Spleen (tissue), 7 donors: ENCODE measurements at regions not wholly inside any gene's neighbourhood (a gene's known extent, or its start where the extent isn't known, plus 50 kb on each side); places are given as distances from the start of the nearest gene placed in this dataset.

ENCODE experiments used
- CTCF ChIP-seq, 11 experiments: fragments of 200-600 bp in 7 of 11; fragments of 450-650 bp in 4 of 11; sonication (generic) in 4 of 11; IDR thresholded peaks in 8 of 11; conservative IDR thresholded peaks in 3 of 11; 1 replicate in 7 of 11; 2 replicates in 4 of 11; pipeline versions ENCODE4 v1.4.0 to v1.8.0; 2016 to 2021; ENCODE audit warnings: antibody characterized with exemption in 11 of 11, inconsistent platforms in 4 of 11, mild to moderate bottlenecking in 1 of 11
- POLR2A ChIP-seq, 3 donors: fragments of 450-650 bp; IDR thresholded peaks; one replicate each; pipeline ENCODE4 v1.5.1; 2017; ENCODE audit warnings: antibody characterized with exemption in 3 of 3, mild to moderate bottlenecking in 1 of 3
- donor health status: DM: no; HTN: no; CAD: no; lungs with moderate emphysema.
- donor health status: DM: no; HTN: no; CAD: no.
- donor health status: DM: no; HTN: no; CAD: no.

- no peak for TF ChIP-seq CTCF (IDR thresholded peaks at IDR 0.05 in 8 of 11, conservative IDR thresholded peaks at IDR 0.05 in 3 of 11)
- TF ChIP-seq POLR2A (IDR thresholded peaks at IDR 0.05), result no peak
These were observed 281.2 kb upstream of the PLXNA2 start for GRCh38 chr1:208525417-208525816.
